ENCODE measurements at regions not wholly inside any gene's neighbourhood (a gene's known extent, or its start where the extent isn't known, plus 50 kb on each side); places are given as distances from the start of the nearest gene placed in this dataset.

DNA sequence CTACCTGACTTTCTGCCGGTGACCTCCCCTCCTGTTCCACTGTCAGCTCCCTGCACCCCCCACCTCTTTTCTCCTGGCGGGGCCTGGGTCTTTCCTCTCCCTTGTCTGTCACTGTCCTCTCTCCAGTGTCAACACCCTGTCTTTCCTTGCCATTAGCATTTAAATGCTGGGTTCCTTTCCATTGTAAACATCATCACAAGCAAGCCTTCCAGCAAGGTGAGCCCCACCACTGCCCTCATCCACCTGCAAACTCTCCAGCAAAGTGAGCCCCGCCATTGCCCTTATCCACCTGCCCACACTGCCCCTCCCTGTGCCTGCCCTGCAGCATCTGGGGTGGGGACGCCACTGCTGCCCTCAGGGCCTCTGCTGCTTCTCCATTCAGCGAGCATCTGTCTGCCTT lies 195.0 kb downstream of the ENGASE start:
- Histone ChIP-seq H3K9me1 (replicated peaks; ENCODE audit: control insufficient read depth, extremely low read depth, insufficient read depth, low read length) (no peaks in the 10 kb centered on the region), H2AFZ (ENCODE audit: low read depth, low read length) (no peak overlapping the region), H3K36me3 (ENCODE audit: control insufficient read depth in 2 of 2, extremely low read depth in 1 of 2, insufficient read depth in 2 of 2, low read length in 2 of 2) (no peaks in the 10 kb centered on the region), H3K9ac (replicated peaks; ENCODE audit: extremely low read depth, insufficient read depth, low read length) (no peak overlapping the region), H3K79me2 (ENCODE audit: control insufficient read depth, insufficient read depth, low read length) (no peaks in the 10 kb centered on the region), H3K4me2 (ENCODE audit: insufficient read depth, low read length) (no peak overlapping the region), H3K9me3 (replicated peaks; ENCODE audit: control insufficient read depth, insufficient read depth, low read length) (no peaks in the 10 kb centered on the region), H3K27ac (ENCODE audit: insufficient read depth, low read depth, low read length) (no peak overlapping the region), H4K20me1 (replicated peaks; ENCODE audit: control insufficient read depth, extremely low read depth, insufficient read depth, low read length) (no peaks in the 10 kb centered on the region), H3K4me3 (replicated peaks in 1 of 3; ENCODE audit: insufficient read depth in 1 of 3, low read depth in 1 of 3, low read length in 3 of 3) (no peak overlapping the region), H3K27me3 (ENCODE audit: control insufficient read depth in 2 of 2, insufficient read depth in 2 of 2, low read length in 2 of 2) (no peaks in the 10 kb centered on the region), H3K4me1 (ENCODE audit: control insufficient read depth, extremely low read depth, insufficient read depth, low read length) (no peaks in the 10 kb centered on the region)
- DNase-seq (ENCODE audit: low read depth, low spot score) (no peak), FAIRE-seq (no peak)
- ChIA-PET POLR2A (no interaction called here), CTCF (no interaction called here)
- intact Hi-C loops (cut with micrococcal nuclease) = no loop called here
- no peak for TF ChIP-seq CTCF (IDR thresholded peaks at IDR 0.05; ENCODE audit: extremely low read depth in 1 of 2, insufficient read depth in 1 of 2, low read depth in 1 of 2, low read length in 2 of 2)
- TF ChIP-seq EZH2 (IDR thresholded peaks at IDR 0.05; ENCODE audit: borderline replicate concordance, low read depth, low read length, severe bottlenecking) = no peak
- no peak for TF ChIP-seq FOS (IDR thresholded peaks at IDR 0.05; ENCODE audit: borderline replicate concordance, insufficient read depth, low read length)
- TF ChIP-seq JUN (IDR thresholded peaks at IDR 0.05; ENCODE audit: borderline replicate concordance, insufficient read depth, insufficient read length, low read depth) = no peak
- TF ChIP-seq POLR2A (IDR thresholded peaks at IDR 0.05; ENCODE audit: low read depth, low read length) = no peak
- TF ChIP-seq MAX (IDR thresholded peaks at IDR 0.05; ENCODE audit: insufficient read depth, insufficient read length) = no peak
- TF ChIP-seq GATA2 (IDR thresholded peaks at IDR 0.05; ENCODE audit: insufficient read depth, insufficient read length, low read depth, low read length) = no peak
- no peak for TF ChIP-seq POLR2AphosphoS5 (IDR thresholded peaks at IDR 0.05; ENCODE audit: insufficient read depth, low read depth, low read length)
- TF ChIP-seq MYC (IDR thresholded peaks at IDR 0.05; ENCODE audit: low read depth, low read length) = no peak
- dilution Hi-C loops (cut with MboI; ENCODE audit: extremely low pct_ligation_motif_present, low sequenced_read_pairs) = no loop called here
- no TSS peak for BruUV-seq (replicated peaks)
